GM18951 (cell line): ENCODE measurements at regions not wholly inside any gene's neighbourhood (a gene's known extent, or its start where the extent isn't known, plus 50 kb on each side); places are given as distances from the start of the nearest gene placed in this dataset.

Experiments used
- POLR2A ChIP-seq: IDR thresholded peaks from 4 replicates; pipeline ENCODE4 v1.6.1; 2011; ENCODE audit warnings: mild to moderate bottlenecking; ENCODE audit not compliant: insufficient read length, insufficient read depth; ENCODE audit errors: extremely low read depth
- in situ Hi-C: fragments of 300-500 bp; cut with MboI; formaldehyde crosslinking; loops from one replicate; pipeline ENCODE4 v1.12.0; 2022; ENCODE audit warnings: low sequenced_read_pairs, mixed read lengths, inconsistent platforms; ENCODE audit not compliant: unreplicated experiment

GRCh38 chr6:73885393-73885792, 189.4 kb downstream of the CD109 start:
- in situ Hi-C loops, result no loop called here
- no peak for TF ChIP-seq POLR2A

GRCh38 chr6:73884540-73884939, 188.5 kb downstream of the CD109 start:
- no peak for TF ChIP-seq POLR2A
- in situ Hi-C loops, result no loop called here

GRCh38 chr6:73879501-73880293, 183.7 kb downstream of the CD109 start:
- no peak for TF ChIP-seq POLR2A
- in situ Hi-C loops, result no loop called here

- in situ Hi-C loops, result no loop called here
- no peak for TF ChIP-seq POLR2A
Observed at GRCh38 chr6:73878403-73878802, 182.4 kb downstream of the CD109 start.
